ENCODE measurements at regions not wholly inside any gene's neighbourhood (a gene's known extent, or its start where the extent isn't known, plus 50 kb on each side); places are given as distances from the start of the nearest gene placed in this dataset.
"Not testable (repeated sequence)": the region's sequence is repeated elsewhere in the genome, so short reads cannot be mapped to it uniquely, and the experiment has no call there.

- TF ChIP-seq POLR2AphosphoS5 (IDR thresholded peaks at IDR 0.05; ENCODE audit: borderline replicate concordance, low read depth, low read length) (no peak), EZH2 (IDR thresholded peaks at IDR 0.05) (no peak), FOXP2 (optimal IDR thresholded peaks at IDR 0.05; ENCODE audit: control extremely low read depth, extremely low read length, insufficient read depth) (no peak)
- Histone ChIP-seq H3K9ac (ENCODE audit: insufficient read length) (no peak overlapping the region), H3K9me3 (ENCODE audit: low read depth, low read length) (no peaks in the 10 kb centered on the region), H3K36me3 (ENCODE audit: insufficient read depth, low read length) (no peaks in the 10 kb centered on the region), H3K27ac (no peak overlapping the region), H3K4me3 (no peak overlapping the region)
- DNase-seq (ENCODE audit: low read depth, low spot score): no peak
These were observed 91.5 kb downstream of the NPIPB11 start for GRCh38 chr16:29315046-29315445.

- DNase-seq (ENCODE audit: low read depth, low spot score): no peak
- Histone ChIP-seq H3K9me3 (ENCODE audit: low read depth, low read length) (no peaks in the 10 kb centered on the region), H3K9ac (ENCODE audit: insufficient read length) (no peak overlapping the region), H3K36me3 (ENCODE audit: insufficient read depth, low read length) (no peaks in the 10 kb centered on the region), H3K27ac (no peak overlapping the region), H3K4me3 (no peak overlapping the region)
- no peak for TF ChIP-seq POLR2AphosphoS5 (IDR thresholded peaks at IDR 0.05; ENCODE audit: borderline replicate concordance, low read depth, low read length)
- TF ChIP-seq EZH2 (IDR thresholded peaks at IDR 0.05): no peak
- TF ChIP-seq FOXP2 (optimal IDR thresholded peaks at IDR 0.05; ENCODE audit: control extremely low read depth, extremely low read length, insufficient read depth): no peak
These were observed 92.1 kb downstream of the NPIPB11 start for GRCh38 chr16:29314292-29314934.

GRCh38 chr16:29313559-29314048 lies 92.9 kb downstream of the NPIPB11 start:
- Histone ChIP-seq H3K4me3 (peak overlapping the region; percentile 40), H3K9me3 (ENCODE audit: low read depth, low read length) (no peaks in the 10 kb centered on the region), H3K36me3 (ENCODE audit: insufficient read depth, low read length) (no peaks in the 10 kb centered on the region), H3K27ac (no peak overlapping the region), H3K9ac (ENCODE audit: insufficient read length) (no peak overlapping the region)
- TF ChIP-seq EZH2 (IDR thresholded peaks at IDR 0.05) (no peak), FOXP2 (optimal IDR thresholded peaks at IDR 0.05; ENCODE audit: control extremely low read depth, extremely low read length, insufficient read depth) (no peak), POLR2AphosphoS5 (IDR thresholded peaks at IDR 0.05; ENCODE audit: borderline replicate concordance, low read depth, low read length) (no peak)
- DNase-seq (ENCODE audit: low read depth, low spot score): no peak

- Histone ChIP-seq H3K9ac (ENCODE audit: insufficient read length) (no peak overlapping the region), H3K9me3 (ENCODE audit: low read depth, low read length) (no peaks in the 10 kb centered on the region), H3K27ac (no peak overlapping the region), H3K36me3 (ENCODE audit: insufficient read depth, low read length) (no peaks in the 10 kb centered on the region), H3K4me3 (peak overlapping the region; percentile 40)
- TF ChIP-seq EZH2 (IDR thresholded peaks at IDR 0.05) (no peak), FOXP2 (optimal IDR thresholded peaks at IDR 0.05; ENCODE audit: control extremely low read depth, extremely low read length, insufficient read depth) (no peak)
- no peak for DNase-seq (ENCODE audit: low read depth, low spot score)
These were observed 93.5 kb downstream of the NPIPB11 start for GRCh38 chr16:29312835-29313558.

GRCh38 chr16:29312345-29312675 lies 94.2 kb downstream of the NPIPB11 start:
- DNase-seq (ENCODE audit: low read depth, low spot score); H3K9ac ChIP-seq (ENCODE audit: insufficient read length); H3K27ac ChIP-seq: not testable (repeated sequence)

GRCh38 chr16:29311461-29312344 lies 94.8 kb downstream of the NPIPB11 start:
- no peak overlapping the region for H3K27ac ChIP-seq

More at GRCh38 chr16:29312345-29312675, 94.2 kb downstream of the NPIPB11 start:
- not testable (repeated sequence) for H3K9me3 ChIP-seq (ENCODE audit: low read depth, low read length); H3K4me3 ChIP-seq; H3K36me3 ChIP-seq (ENCODE audit: insufficient read depth, low read length)

GRCh38 chr16:29310852-29311314 lies 95.6 kb downstream of the NPIPB11 start:
- Histone ChIP-seq H3K9me3 (ENCODE audit: low read depth, low read length) (no peaks in the 10 kb centered on the region), H3K27ac (no peak overlapping the region), H3K36me3 (ENCODE audit: insufficient read depth, low read length) (no peaks in the 10 kb centered on the region), H3K9ac (ENCODE audit: insufficient read length) (no peak overlapping the region), H3K4me3 (no peak overlapping the region)
- no peak for DNase-seq (ENCODE audit: low read depth, low spot score)
- TF ChIP-seq FOXP2 (optimal IDR thresholded peaks at IDR 0.05; ENCODE audit: control extremely low read depth, extremely low read length, insufficient read depth) (no peak), EZH2 (IDR thresholded peaks at IDR 0.05) (no peak), POLR2AphosphoS5 (IDR thresholded peaks at IDR 0.05; ENCODE audit: borderline replicate concordance, low read depth, low read length) (no peak)

More at GRCh38 chr16:29311461-29312344, 94.8 kb downstream of the NPIPB11 start:
- Histone ChIP-seq H3K36me3 (ENCODE audit: insufficient read depth, low read length) (no peaks in the 10 kb centered on the region), H3K9ac (ENCODE audit: insufficient read length) (no peak overlapping the region), H3K4me3 (no peak overlapping the region), H3K9me3 (ENCODE audit: low read depth, low read length) (no peaks in the 10 kb centered on the region)
- TF ChIP-seq POLR2AphosphoS5 (IDR thresholded peaks at IDR 0.05; ENCODE audit: borderline replicate concordance, low read depth, low read length) (no peak), EZH2 (IDR thresholded peaks at IDR 0.05) (no peak), FOXP2 (optimal IDR thresholded peaks at IDR 0.05; ENCODE audit: control extremely low read depth, extremely low read length, insufficient read depth) (no peak)
- DNase-seq (ENCODE audit: low read depth, low spot score): no peak

GRCh38 chr16:29310243-29310642 lies 96.3 kb downstream of the NPIPB11 start:
- not testable (repeated sequence) for H3K9me3 ChIP-seq (ENCODE audit: low read depth, low read length); H3K4me3 ChIP-seq; DNase-seq (ENCODE audit: low read depth, low spot score)

GRCh38 chr16:29309601-29310000 lies 96.9 kb downstream of the NPIPB11 start:
- not testable (repeated sequence) for DNase-seq (ENCODE audit: low read depth, low spot score); H3K36me3 ChIP-seq (ENCODE audit: insufficient read depth, low read length); H3K27ac ChIP-seq; H3K9ac ChIP-seq (ENCODE audit: insufficient read length); H3K4me3 ChIP-seq; H3K9me3 ChIP-seq (ENCODE audit: low read depth, low read length)

More at GRCh38 chr16:29310243-29310642, 96.3 kb downstream of the NPIPB11 start:
- not testable (repeated sequence) for H3K9ac ChIP-seq (ENCODE audit: insufficient read length); H3K27ac ChIP-seq; H3K36me3 ChIP-seq (ENCODE audit: insufficient read depth, low read length)
